ENCODE measurements at regions not wholly inside any gene's neighbourhood (a gene's known extent, or its start where the extent isn't known, plus 50 kb on each side); places are given as distances from the start of the nearest gene placed in this dataset.

DNA sequence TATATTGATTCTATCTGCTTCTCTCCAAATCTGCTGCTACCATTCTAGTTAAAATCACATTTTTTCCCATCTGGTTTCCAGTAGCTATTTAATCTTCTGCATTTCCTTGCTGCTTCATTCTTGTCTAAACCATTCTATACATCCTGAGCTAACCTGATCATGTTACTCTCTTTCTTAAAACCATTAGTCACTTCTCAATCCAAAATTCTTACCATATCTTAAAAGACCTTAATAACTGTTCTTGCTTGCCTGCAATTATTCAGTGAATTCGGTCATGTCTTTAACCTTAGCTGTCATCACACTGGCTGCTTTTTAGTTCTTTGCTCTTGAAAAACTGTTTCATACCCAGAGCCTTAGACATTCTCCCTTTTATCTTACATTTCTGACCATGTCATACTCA, 56.4 kb upstream of the PZP start:
- Mint-ChIP-seq H3K4me3 (no peak overlapping the region), H3K36me3 (ENCODE audit: low read depth) (no peaks in the 10 kb centered on the region), H3K27ac (ENCODE audit: unreplicated experiment) (no peak overlapping the region), H3K4me1 (no peaks in the 10 kb centered on the region), H3K27me3 (ENCODE audit: low read depth) (no peaks in the 10 kb centered on the region), H3K9me3 (no peaks in the 10 kb centered on the region)
- TF ChIP-seq, protein P1, sequence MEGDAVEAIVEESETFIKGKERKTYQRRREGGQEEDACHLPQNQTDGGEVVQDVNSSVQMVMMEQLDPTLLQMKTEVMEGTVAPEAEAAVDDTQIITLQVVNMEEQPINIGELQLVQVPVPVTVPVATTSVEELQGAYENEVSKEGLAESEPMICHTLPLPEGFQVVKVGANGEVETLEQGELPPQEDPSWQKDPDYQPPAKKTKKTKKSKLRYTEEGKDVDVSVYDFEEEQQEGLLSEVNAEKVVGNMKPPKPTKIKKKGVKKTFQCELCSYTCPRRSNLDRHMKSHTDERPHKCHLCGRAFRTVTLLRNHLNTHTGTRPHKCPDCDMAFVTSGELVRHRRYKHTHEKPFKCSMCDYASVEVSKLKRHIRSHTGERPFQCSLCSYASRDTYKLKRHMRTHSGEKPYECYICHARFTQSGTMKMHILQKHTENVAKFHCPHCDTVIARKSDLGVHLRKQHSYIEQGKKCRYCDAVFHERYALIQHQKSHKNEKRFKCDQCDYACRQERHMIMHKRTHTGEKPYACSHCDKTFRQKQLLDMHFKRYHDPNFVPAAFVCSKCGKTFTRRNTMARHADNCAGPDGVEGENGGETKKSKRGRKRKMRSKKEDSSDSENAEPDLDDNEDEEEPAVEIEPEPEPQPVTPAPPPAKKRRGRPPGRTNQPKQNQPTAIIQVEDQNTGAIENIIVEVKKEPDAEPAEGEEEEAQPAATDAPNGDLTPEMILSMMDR (conservative IDR thresholded peaks at IDR 0.05) = no peak
- no peak for DNase-seq (ENCODE audit: low read depth, low spot score)

DNA sequence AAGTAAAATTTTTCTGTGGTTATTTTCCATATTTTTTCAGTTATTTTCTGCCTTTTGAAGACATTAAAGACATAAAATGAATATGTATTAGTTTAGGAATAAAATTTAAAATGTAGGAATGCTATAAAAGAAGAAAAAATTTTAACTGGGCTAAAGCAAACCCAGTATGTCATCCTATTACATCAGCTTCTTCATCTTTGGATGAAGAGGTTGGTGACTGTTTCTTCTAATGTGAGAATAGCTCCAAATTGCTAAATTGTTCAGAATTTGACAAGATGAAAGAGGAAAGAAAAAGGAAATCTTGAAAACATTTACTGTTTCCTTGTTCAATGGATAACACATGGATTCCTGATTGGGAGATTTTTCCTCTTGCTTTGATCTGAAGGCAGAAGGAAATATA, 52.7 kb upstream of the PZP start:
- peaks cover 2% of the 10 kb centered on the region for H3K9me3 Mint-ChIP-seq
- H3K27me3 Mint-ChIP-seq (ENCODE audit: low read depth) = no peaks in the 10 kb centered on the region
- no peak for DNase-seq (ENCODE audit: low read depth, low spot score)
- no peak overlapping the region for H3K27ac Mint-ChIP-seq (ENCODE audit: unreplicated experiment)
- H3K4me3 Mint-ChIP-seq = no peak overlapping the region
- no peaks in the 10 kb centered on the region for H3K36me3 Mint-ChIP-seq (ENCODE audit: low read depth)
- H3K4me1 Mint-ChIP-seq = no peaks in the 10 kb centered on the region
- TF ChIP-seq, protein P1 (conservative IDR thresholded peaks at IDR 0.05) = no peak

DNA sequence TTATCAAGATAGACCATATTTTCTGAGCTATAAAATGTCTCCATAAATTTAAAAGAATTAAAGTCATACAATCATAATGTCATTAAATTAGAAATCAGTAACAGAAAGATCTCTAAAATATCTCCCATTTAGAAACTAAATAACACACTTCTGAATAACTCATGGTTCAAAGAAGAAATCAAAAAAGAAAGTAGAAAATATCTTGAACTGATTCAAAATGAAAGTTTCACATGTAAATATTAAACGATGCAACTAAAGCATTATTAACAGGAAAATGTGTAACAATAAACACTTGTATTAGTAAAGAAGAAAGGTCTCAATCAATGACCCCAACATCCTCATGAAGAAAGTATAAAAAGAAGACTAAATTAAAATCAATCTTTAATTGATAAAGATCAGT, 50.5 kb upstream of the PZP start:
- TF ChIP-seq, protein P1 (conservative IDR thresholded peaks at IDR 0.05) = no peak
- Mint-ChIP-seq H3K27me3 (ENCODE audit: low read depth) (no peaks in the 10 kb centered on the region), H3K27ac (ENCODE audit: unreplicated experiment) (no peak overlapping the region), H3K4me1 (no peaks in the 10 kb centered on the region), H3K4me3 (no peak overlapping the region), H3K9me3 (peaks cover 2% of the 10 kb centered on the region), H3K36me3 (ENCODE audit: low read depth) (no peaks in the 10 kb centered on the region)
- DNase-seq (ENCODE audit: low read depth, low spot score) = no peak

Measured in neural crest cell (in vitro differentiated cells).